Ishikawa (cell line): ENCODE measurements at regions not wholly inside any gene's neighbourhood (a gene's known extent, or its start where the extent isn't known, plus 50 kb on each side); places are given as distances from the start of the nearest gene placed in this dataset.

Experiments
- CEBPB ChIP-seq: IDR thresholded peaks from 2 replicates; pipeline ENCODE4 v1.6.1; 2012
- CREB1 ChIP-seq: IDR thresholded peaks from 2 replicates; pipeline ENCODE4 v1.6.1; 2012; ENCODE audit warnings: low read depth
- EGR1 ChIP-seq: IDR thresholded peaks from 2 replicates; pipeline ENCODE4 v1.6.1; 2012
- EP300 ChIP-seq: IDR thresholded peaks from 2 replicates; pipeline ENCODE4 v1.6.1; 2012; ENCODE audit warnings: borderline replicate concordance
- FOXM1 ChIP-seq: IDR thresholded peaks from 2 replicates; pipeline ENCODE4 v1.6.1; 2012; ENCODE audit warnings: low read depth, borderline replicate concordance
- NFIC ChIP-seq: IDR thresholded peaks from 2 replicates; pipeline ENCODE4 v1.6.1; 2012
- RAD21 ChIP-seq: IDR thresholded peaks from 2 replicates; pipeline ENCODE4 v1.6.1; 2012; ENCODE audit warnings: low read depth
- TAF1 ChIP-seq: IDR thresholded peaks from 2 replicates; pipeline ENCODE4 v1.6.1; 2012; ENCODE audit warnings: low read depth, mild to moderate bottlenecking
- TCF12 ChIP-seq: IDR thresholded peaks from 2 replicates; pipeline ENCODE4 v1.6.1; 2012; ENCODE audit warnings: low read depth
- TEAD4 ChIP-seq: IDR thresholded peaks from 2 replicates; pipeline ENCODE4 v1.6.1; 2012
- YY1 ChIP-seq: IDR thresholded peaks from 2 replicates; pipeline ENCODE4 v1.6.1; 2012; ENCODE audit warnings: low read depth
- ZBTB7A ChIP-seq: IDR thresholded peaks from 2 replicates; pipeline ENCODE4 v1.6.1; 2012; ENCODE audit warnings: low read depth
- TF ChIP-seq, protein P1 (sequence below): IDR thresholded peaks from 2 replicates; pipeline ENCODE4 v1.6.1; 2012
- TF ChIP-seq, protein P2 (sequence below): IDR thresholded peaks from 2 replicates; pipeline ENCODE4 v1.6.1; 2012; ENCODE audit warnings: low read depth, mild to moderate bottlenecking
- TF ChIP-seq, protein P3 (sequence below): IDR thresholded peaks from 2 replicates; pipeline ENCODE4 v1.6.1; 2012

DNA sequence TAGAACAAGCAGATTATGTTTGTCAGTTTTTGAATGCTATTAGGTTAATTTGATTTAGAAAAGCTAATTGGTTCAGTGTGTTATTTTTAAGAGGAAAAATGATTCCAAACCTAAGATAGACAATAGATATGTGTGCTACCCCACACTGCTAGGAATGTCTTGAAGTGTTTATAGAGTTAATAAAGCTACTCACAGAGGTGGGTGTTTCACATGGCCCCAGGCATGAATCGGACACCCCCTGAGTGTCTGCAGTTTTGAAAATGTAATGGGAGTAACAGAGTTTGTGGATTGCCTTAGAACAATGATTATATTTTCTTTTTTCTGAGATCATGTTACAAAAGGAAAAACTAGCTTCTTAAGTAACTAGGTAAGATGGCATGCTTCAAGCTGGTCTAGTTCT is 348.3 kb downstream of the ADCYAP1 start:
- TF ChIP-seq RAD21 (no peak), NFIC (no peak), EP300 (no peak), CREB1 (no peak), EGR1 (no peak), TCF12 (no peak)
- TF ChIP-seq, protein P1, sequence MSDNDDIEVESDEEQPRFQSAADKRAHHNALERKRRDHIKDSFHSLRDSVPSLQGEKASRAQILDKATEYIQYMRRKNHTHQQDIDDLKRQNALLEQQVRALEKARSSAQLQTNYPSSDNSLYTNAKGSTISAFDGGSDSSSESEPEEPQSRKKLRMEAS: no peak

DNA sequence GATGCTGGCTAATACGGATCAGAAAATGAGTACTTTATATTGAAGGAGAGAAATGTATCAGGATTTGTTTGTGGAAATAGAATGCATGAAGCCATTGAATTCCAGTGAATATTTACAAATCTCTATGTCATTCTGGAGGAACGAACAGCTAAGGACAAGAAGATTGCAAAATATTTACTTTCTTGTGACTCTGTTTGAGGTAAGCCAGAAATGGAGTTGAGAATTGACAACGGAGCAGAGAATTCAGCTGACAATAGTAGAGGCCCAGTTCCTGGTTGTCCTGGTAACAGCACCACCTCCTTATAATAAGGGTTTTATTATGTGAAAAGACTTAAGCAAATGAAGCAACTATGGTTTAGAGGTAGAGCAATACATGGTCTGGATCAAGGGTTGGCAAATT is 349.2 kb downstream of the ADCYAP1 start:
- TF ChIP-seq TAF1 (no peak), CEBPB (no peak), TCF12 (no peak), CREB1 (no peak), FOXM1 (no peak), RAD21 (no peak), ZBTB7A (no peak), YY1 (no peak), NFIC (no peak), EGR1 (no peak), EP300 (no peak), TEAD4 (no peak)
- TF ChIP-seq, protein P2, sequence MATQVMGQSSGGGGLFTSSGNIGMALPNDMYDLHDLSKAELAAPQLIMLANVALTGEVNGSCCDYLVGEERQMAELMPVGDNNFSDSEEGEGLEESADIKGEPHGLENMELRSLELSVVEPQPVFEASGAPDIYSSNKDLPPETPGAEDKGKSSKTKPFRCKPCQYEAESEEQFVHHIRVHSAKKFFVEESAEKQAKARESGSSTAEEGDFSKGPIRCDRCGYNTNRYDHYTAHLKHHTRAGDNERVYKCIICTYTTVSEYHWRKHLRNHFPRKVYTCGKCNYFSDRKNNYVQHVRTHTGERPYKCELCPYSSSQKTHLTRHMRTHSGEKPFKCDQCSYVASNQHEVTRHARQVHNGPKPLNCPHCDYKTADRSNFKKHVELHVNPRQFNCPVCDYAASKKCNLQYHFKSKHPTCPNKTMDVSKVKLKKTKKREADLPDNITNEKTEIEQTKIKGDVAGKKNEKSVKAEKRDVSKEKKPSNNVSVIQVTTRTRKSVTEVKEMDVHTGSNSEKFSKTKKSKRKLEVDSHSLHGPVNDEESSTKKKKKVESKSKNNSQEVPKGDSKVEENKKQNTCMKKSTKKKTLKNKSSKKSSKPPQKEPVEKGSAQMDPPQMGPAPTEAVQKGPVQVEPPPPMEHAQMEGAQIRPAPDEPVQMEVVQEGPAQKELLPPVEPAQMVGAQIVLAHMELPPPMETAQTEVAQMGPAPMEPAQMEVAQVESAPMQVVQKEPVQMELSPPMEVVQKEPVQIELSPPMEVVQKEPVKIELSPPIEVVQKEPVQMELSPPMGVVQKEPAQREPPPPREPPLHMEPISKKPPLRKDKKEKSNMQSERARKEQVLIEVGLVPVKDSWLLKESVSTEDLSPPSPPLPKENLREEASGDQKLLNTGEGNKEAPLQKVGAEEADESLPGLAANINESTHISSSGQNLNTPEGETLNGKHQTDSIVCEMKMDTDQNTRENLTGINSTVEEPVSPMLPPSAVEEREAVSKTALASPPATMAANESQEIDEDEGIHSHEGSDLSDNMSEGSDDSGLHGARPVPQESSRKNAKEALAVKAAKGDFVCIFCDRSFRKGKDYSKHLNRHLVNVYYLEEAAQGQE: no peak
- TF ChIP-seq, protein P1: no peak
- TF ChIP-seq, protein P3, sequence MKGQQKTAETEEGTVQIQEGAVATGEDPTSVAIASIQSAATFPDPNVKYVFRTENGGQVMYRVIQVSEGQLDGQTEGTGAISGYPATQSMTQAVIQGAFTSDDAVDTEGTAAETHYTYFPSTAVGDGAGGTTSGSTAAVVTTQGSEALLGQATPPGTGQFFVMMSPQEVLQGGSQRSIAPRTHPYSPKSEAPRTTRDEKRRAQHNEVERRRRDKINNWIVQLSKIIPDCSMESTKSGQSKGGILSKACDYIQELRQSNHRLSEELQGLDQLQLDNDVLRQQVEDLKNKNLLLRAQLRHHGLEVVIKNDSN: no peak

DNA sequence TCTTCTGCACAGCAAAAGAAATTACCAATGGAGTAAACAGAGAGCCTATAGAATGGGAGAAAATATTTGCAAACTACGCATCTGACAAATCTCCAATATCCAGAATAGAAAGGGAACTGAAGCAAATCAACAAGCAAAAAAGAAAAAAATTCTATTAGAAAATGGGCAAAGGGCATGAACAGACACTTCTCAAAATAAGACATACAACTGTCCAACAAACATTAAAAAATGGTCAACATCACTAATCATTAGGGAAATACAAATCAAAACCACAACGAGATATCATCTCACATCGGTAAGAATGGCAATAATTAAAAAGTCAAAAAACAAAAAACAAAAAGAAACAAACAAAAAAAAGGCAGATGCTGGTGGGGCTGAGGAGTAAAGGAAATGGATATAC is 356.4 kb downstream of the ADCYAP1 start:
- TF ChIP-seq YY1 (no peak), CEBPB (no peak), NFIC (no peak), CREB1 (no peak), FOXM1 (no peak)

DNA sequence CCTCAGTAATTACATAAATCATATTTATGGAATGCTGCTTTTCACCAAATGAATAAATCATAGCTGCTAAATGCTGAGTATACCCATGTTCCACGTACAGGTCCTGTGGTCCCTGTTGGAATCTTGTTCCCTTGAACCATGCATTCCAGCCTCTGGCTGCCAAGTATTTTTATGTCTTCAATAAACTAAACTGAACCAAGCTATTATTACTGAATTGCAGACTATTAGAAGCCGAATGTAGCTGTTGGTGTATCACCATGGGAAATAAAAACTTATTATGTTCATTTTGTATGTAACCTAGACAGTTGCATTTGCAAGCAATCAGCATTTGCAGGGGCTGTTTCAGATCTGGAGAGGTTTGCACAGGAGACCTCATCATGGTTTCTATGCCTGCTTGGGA is 362.4 kb downstream of the ADCYAP1 start:
- TF ChIP-seq TAF1: no peak
- no peak for TF ChIP-seq NFIC
- no peak for TF ChIP-seq CREB1
- TF ChIP-seq EP300: no peak
- no peak for TF ChIP-seq CEBPB
- TF ChIP-seq, protein P3: no peak
- no peak for TF ChIP-seq YY1
- TF ChIP-seq, protein P1: no peak
- TF ChIP-seq EGR1: no peak
- TF ChIP-seq, protein P2: no peak
- no peak for TF ChIP-seq TEAD4
- TF ChIP-seq RAD21: no peak

DNA sequence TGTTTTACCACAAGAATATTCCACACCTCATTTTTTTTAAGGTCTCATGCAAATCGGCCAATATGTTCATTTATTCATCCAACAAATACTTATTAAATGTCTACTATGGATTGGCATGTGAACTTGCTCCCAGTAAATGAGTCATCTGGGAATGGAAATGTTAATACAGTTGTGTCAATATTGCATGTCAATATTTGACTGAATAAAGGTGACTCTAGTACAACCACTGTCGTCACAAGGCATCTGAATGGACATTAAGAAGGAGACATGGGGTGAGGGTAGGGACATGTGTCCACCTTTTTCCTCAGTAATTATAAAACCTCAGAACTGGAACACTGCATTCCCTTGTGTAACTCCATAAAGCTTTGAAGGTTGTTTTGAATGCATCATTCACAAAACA is 365.4 kb downstream of the ADCYAP1 start:
- TF ChIP-seq TAF1: no peak
- no peak for TF ChIP-seq TEAD4
- TF ChIP-seq, protein P1: no peak
- no peak for TF ChIP-seq YY1
- TF ChIP-seq CEBPB: no peak
- no peak for TF ChIP-seq EGR1
- TF ChIP-seq RAD21: no peak
- no peak for TF ChIP-seq EP300
- TF ChIP-seq, protein P3: no peak

DNA sequence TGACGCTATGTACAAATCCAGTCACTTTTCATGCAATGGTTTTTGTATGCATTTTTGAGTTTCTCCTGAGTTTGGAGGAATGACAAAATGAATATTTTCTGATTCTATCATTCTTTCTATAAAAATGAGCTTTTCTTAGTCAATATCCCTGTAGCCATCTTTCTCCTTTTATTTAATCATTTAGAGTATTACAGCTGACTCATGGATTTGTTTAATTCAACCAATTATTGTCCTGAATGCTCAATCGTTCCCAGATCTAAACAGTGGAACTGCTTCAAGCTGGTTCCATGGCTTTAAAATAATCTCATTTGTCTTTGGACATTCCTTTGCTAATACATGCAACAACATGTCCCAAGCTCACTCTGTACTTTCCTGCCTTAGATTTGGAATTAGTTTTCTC is 368.8 kb downstream of the ADCYAP1 start:
- TF ChIP-seq, protein P3: no peak
- TF ChIP-seq CEBPB (no peak), NFIC (no peak), YY1 (no peak), EGR1 (no peak), TAF1 (no peak), TEAD4 (no peak), FOXM1 (no peak), CREB1 (no peak), RAD21 (no peak), TCF12 (no peak), ZBTB7A (no peak), EP300 (no peak)
- TF ChIP-seq, protein P2: no peak
- TF ChIP-seq, protein P1: no peak
